PC-3 (cell line): ENCODE measurements at regions not wholly inside any gene's neighbourhood (a gene's known extent, or its start where the extent isn't known, plus 50 kb on each side); places are given as distances from the start of the nearest gene placed in this dataset.

Experiments
- ATAC-seq: fragments of 200-7000 bp; cut with Tn5 transposase; 2 replicates; pipeline ENCODE4 v1.9.1; 2020; ENCODE audit warnings: mild to moderate bottlenecking, moderate library complexity
- BruUV-seq: library from RNA; stranded (reverse); fragments of 400-500 nt; replicated peaks from 2 replicates; lab custom pipeline; 2021; lab: Mats Ljungman, UMichigan
- CTCF ChIA-PET: fragments of 300-600 bp; sonication (Branson Sonifier 250); formaldehyde crosslinking; loops from one replicate; lab custom pipeline; 2022; ENCODE audit warnings: antibody characterized with exemption; lab: Charles Lee
- POLR2A ChIA-PET: fragments of 300-600 bp; sonication (Branson Sonifier 250); formaldehyde crosslinking; loops from one replicate; lab custom pipeline; 2022; ENCODE audit warnings: antibody characterized with exemption; ENCODE audit not compliant: unreplicated experiment; lab: Charles Lee
- DNase-seq: peaks from one replicate; pipeline ENCODE4 v3.0.0-alpha.2; 2015
- H2AFZ ChIP-seq: fragments of 300-600 bp; sonication (generic); 2 replicates; pipeline ENCODE4 v1.6.0; 2016; ENCODE audit warnings: antibody characterized with exemption, low read length
- H3F3A ChIP-seq: fragments of 300-600 bp; sonication (generic); one replicate; pipeline ENCODE4 v1.6.0; 2017; ENCODE audit warnings: antibody characterized with exemption, low read length, control low read depth, mild to moderate bottlenecking; ENCODE audit not compliant: unreplicated experiment
- H3K27ac ChIP-seq: fragments of 300-600 bp; sonication (generic); 2 replicates; pipeline ENCODE4 v1.5.1; 2016; ENCODE audit warnings: mild to moderate bottlenecking, low read length
- H3K27me3 ChIP-seq: fragments of 300-600 bp; sonication (generic); 2 replicates; pipeline ENCODE4 v1.6.1; 2016; ENCODE audit warnings: low read length, mixed read lengths
- H3K36me3 ChIP-seq: fragments of 300-600 bp; sonication (generic); 2 replicates; pipeline ENCODE4 v1.6.1; 2016; ENCODE audit warnings: low read depth, mixed run types, low read length, mixed read lengths
- H3K4me1 ChIP-seq: fragments of 300-600 bp; sonication (generic); 2 replicates; pipeline ENCODE4 v1.5.1; 2016; ENCODE audit warnings: low read length; ENCODE audit not compliant: insufficient read depth
- H3K4me2 ChIP-seq: fragments of 300-600 bp; sonication (generic); 2 replicates; pipeline ENCODE4 v1.6.0; 2016; ENCODE audit warnings: low read length
- H3K4me3 ChIP-seq: fragments of 300-600 bp; sonication (generic); 2 replicates; pipeline ENCODE4 v1.5.1; 2016; ENCODE audit warnings: mild to moderate bottlenecking, low read length, mixed read lengths
- H3K79me2 ChIP-seq: fragments of 300-600 bp; sonication (generic); 2 replicates; pipeline ENCODE4 v1.6.1; 2017; ENCODE audit warnings: low read length, mixed read lengths
- H3K9ac ChIP-seq: fragments of 300-600 bp; sonication (generic); 2 replicates; pipeline ENCODE4 v1.6.0; 2016; ENCODE audit warnings: mild to moderate bottlenecking, low read length
- H3K9me2 ChIP-seq: fragments of 300-600 bp; sonication (generic); replicated peaks from 2 replicates; pipeline ENCODE4 v1.6.1; 2016; ENCODE audit warnings: mixed run types, low read length, mixed read lengths
- H3K9me3 ChIP-seq: fragments of 300-600 bp; sonication (generic); 2 replicates; pipeline ENCODE4 v1.6.1; 2016; ENCODE audit warnings: low read length, mixed read lengths
- H4K20me1 ChIP-seq: fragments of 300-600 bp; sonication (generic); 2 replicates; pipeline ENCODE4 v1.6.1; 2016; ENCODE audit warnings: low read length, mixed read lengths
- EZH2 ChIP-seq: fragments of 300-600 bp; sonication (generic); IDR thresholded peaks from one replicate; pipeline ENCODE4 v1.6.1; 2017; ENCODE audit warnings: antibody characterized with exemption, mild to moderate bottlenecking, low read length; ENCODE audit not compliant: unreplicated experiment
- EZH2phosphoT487 ChIP-seq: fragments of 300-600 bp; sonication (generic); IDR thresholded peaks from 2 replicates; pipeline ENCODE4 v1.6.1; 2018; ENCODE audit warnings: mild to moderate bottlenecking, antibody characterized with exemption, low read length, borderline replicate concordance
- intact Hi-C: fragments of 100-400 bp; cut with micrococcal nuclease; formaldehyde crosslinking; loops from 2 replicates; pipeline ENCODE4 v1.9.0; 2023
- TF ChIP-seq, protein P1 (sequence below): fragments of 300-600 bp; sonication (generic); conservative IDR thresholded peaks from 2 replicates; pipeline ENCODE4 v1.5.1; 2017; ENCODE audit warnings: antibody characterized with exemption, low read depth, mild to moderate bottlenecking, low read length

DNA sequence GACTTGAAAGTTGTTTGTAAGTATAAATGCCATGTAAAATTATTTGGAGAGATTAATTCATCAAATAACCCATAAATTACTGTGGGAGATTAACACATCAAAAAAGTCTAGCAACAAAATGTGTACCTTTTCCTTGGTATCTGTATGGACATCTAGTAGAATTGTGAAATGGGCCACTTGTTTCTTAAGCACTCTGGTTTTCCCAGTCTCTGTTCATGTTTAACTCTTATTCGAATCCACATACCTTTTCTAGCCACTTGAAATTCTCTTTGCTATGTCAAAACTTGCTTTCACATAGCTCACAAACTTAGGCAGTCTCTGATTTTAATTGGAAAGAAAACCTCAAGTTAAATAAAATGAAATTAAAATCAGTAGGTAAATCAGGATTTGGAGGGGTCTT is 470.6 kb downstream of the LMO7 start:
- no peaks in the 10 kb centered on the region for H3K4me1 ChIP-seq
- no peak overlapping the region for H3K4me3 ChIP-seq
- CTCF ChIA-PET, result no interaction called here
- TF ChIP-seq EZH2phosphoT487, result no peak
- no peak for TF ChIP-seq EZH2
- TF ChIP-seq, protein P1, sequence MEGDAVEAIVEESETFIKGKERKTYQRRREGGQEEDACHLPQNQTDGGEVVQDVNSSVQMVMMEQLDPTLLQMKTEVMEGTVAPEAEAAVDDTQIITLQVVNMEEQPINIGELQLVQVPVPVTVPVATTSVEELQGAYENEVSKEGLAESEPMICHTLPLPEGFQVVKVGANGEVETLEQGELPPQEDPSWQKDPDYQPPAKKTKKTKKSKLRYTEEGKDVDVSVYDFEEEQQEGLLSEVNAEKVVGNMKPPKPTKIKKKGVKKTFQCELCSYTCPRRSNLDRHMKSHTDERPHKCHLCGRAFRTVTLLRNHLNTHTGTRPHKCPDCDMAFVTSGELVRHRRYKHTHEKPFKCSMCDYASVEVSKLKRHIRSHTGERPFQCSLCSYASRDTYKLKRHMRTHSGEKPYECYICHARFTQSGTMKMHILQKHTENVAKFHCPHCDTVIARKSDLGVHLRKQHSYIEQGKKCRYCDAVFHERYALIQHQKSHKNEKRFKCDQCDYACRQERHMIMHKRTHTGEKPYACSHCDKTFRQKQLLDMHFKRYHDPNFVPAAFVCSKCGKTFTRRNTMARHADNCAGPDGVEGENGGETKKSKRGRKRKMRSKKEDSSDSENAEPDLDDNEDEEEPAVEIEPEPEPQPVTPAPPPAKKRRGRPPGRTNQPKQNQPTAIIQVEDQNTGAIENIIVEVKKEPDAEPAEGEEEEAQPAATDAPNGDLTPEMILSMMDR, result no peak
- no peaks in the 10 kb centered on the region for H3K36me3 ChIP-seq
- no TSS peak for BruUV-seq
- H3K9ac ChIP-seq, result no peak overlapping the region
- no peak overlapping the region for H2AFZ ChIP-seq
- 0 out of 2 replicates have a peak, but pooled peaks cover 2% of the 10 kb centered on the region for H3K27me3 ChIP-seq
- intact Hi-C loops, result no loop called here
- H4K20me1 ChIP-seq, result no peaks in the 10 kb centered on the region
- H3K79me2 ChIP-seq, result no peaks in the 10 kb centered on the region
- no peaks in the 10 kb centered on the region for H3K9me3 ChIP-seq
- H3K9me2 ChIP-seq, result no peaks in the 10 kb centered on the region
- ATAC-seq (no peak), DNase-seq (no peak)
- H3F3A ChIP-seq, result no peaks in the 10 kb centered on the region
- no peak overlapping the region for H3K27ac ChIP-seq
- POLR2A ChIA-PET, result no interaction called here
- no peak overlapping the region for H3K4me2 ChIP-seq

DNA sequence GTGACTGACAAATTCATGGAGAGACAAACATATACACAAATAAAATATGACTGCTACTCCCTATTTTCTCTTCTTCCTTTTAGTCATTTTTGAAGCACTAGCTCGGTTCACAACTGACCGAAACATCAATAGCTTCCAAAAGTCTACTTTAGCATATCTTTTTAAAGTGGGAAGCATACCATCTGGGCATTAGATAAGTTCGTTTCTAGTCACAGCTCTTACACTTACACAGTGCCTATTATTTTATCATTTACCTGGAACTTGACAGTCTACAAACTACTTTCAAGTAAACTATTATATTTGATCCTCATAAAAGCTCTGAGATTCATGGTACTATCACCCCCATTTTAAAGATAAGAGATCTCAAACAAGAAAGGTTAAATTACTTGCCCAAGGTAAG is 458.5 kb downstream of the LMO7 start:
- Histone ChIP-seq H3K79me2 (no peaks in the 10 kb centered on the region), H4K20me1 (no peaks in the 10 kb centered on the region), H2AFZ (no peak overlapping the region), H3K9ac (no peak overlapping the region), H3K4me1 (no peaks in the 10 kb centered on the region), H3K9me3 (no peaks in the 10 kb centered on the region), H3F3A (no peaks in the 10 kb centered on the region), H3K36me3 (no peaks in the 10 kb centered on the region), H3K9me2 (no peaks in the 10 kb centered on the region), H3K27ac (no peak overlapping the region), H3K27me3 (peaks cover 21% of the 10 kb centered on the region), H3K4me3 (no peak overlapping the region), H3K4me2 (no peak overlapping the region)
- BruUV-seq, result no TSS peak
- ChIA-PET CTCF (no interaction called here), POLR2A (no interaction called here)
- intact Hi-C loops, result no loop called here
- ATAC-seq, result no peak
- TF ChIP-seq, protein P1, result no peak
- TF ChIP-seq EZH2 (no peak), EZH2phosphoT487 (no peak)
- DNase-seq, result no peak

DNA sequence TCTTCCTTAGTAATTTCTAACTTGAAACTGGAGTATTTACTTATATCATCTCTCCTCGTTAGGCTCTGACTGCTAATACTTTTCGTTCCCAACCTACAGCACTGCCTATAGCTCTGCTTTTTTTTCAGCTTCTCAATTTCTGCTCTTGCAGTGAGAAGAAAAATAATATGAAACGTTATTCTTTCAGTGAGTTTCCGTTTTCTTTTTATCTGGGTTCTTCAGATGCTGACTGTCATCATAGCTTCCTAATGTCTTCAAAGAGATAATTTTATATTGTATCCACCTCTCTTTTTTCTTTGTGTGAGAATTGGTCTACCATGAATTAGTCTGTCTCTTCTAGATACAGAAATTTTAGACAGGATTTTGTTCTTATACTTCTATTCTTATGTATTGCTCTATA is 454.9 kb downstream of the LMO7 start:
- Histone ChIP-seq H3K9me3 (no peaks in the 10 kb centered on the region), H3K79me2 (no peaks in the 10 kb centered on the region), H4K20me1 (no peaks in the 10 kb centered on the region), H3K4me3 (no peak overlapping the region), H3K9me2 (no peaks in the 10 kb centered on the region), H3K36me3 (no peaks in the 10 kb centered on the region), H3K27me3 (0 out of 2 replicates have a peak, but pooled peaks cover 3% of the 10 kb centered on the region), H3K4me2 (no peak overlapping the region), H3K4me1 (no peaks in the 10 kb centered on the region), H3F3A (no peaks in the 10 kb centered on the region), H3K9ac (no peak overlapping the region), H2AFZ (no peak overlapping the region), H3K27ac (no peak overlapping the region)
- intact Hi-C loops, result no loop called here
- no peak for DNase-seq
- no peak for ATAC-seq
- no TSS peak for BruUV-seq
- TF ChIP-seq, protein P1, result no peak
- TF ChIP-seq EZH2phosphoT487 (no peak), EZH2 (no peak)
- ChIA-PET POLR2A (no interaction called here), CTCF (no interaction called here)
